Keratinocyte (primary cell): ENCODE measurements at regions not wholly inside any gene's neighbourhood (a gene's known extent, or its start where the extent isn't known, plus 50 kb on each side); places are given as distances from the start of the nearest gene placed in this dataset.

Experiments used
- DNase-seq: peaks from one replicate; pipeline ENCODE4 v3.0.0-alpha.2; 2011; ENCODE audit warnings: low read depth, missing footprints, low spot score
- FAIRE-seq: peaks from 2 replicates; lab custom pipeline; 2011; peaks lifted over from hg19 to GRCh38; lab: Jason Lieb, UNC
- H2AFZ ChIP-seq: 2 replicates; pipeline ENCODE4 v1.6.0; 2012; ENCODE audit warnings: low read length, control low read depth, inconsistent platforms; ENCODE audit not compliant: control insufficient read depth
- H3K27ac ChIP-seq: 2 replicates; pipeline ENCODE4 v1.5.1; 2011; ENCODE audit warnings: low read length; ENCODE audit not compliant: control insufficient read depth, insufficient read depth
- H3K27me3 ChIP-seq: 3 replicates; pipeline ENCODE4 v1.6.0; 2011; ENCODE audit warnings: low read length; ENCODE audit not compliant: control insufficient read depth, insufficient read depth; ENCODE audit errors: extremely low read depth
- H3K36me3 ChIP-seq, 2 experiments: 2 replicates in 1 of 2; 3 replicates in 1 of 2; pipeline ENCODE4 v1.5.1; 2011; ENCODE audit warnings: low read length in 2 of 2, mild to moderate bottlenecking in 1 of 2; ENCODE audit not compliant: control insufficient read depth in 2 of 2, insufficient read depth in 2 of 2; ENCODE audit errors: extremely low read depth in 1 of 2
- H3K4me1 ChIP-seq: 3 replicates; pipeline ENCODE4 v1.5.1; 2011; ENCODE audit warnings: low read length; ENCODE audit not compliant: control insufficient read depth, insufficient read depth; ENCODE audit errors: extremely low read depth
- H3K4me2 ChIP-seq: 3 replicates; pipeline ENCODE4 v1.6.0; 2011; ENCODE audit warnings: low read depth, low read length; ENCODE audit not compliant: control insufficient read depth, insufficient read depth; ENCODE audit errors: extremely low read depth
- H3K4me3 ChIP-seq, 3 experiments: fragments of 200-600 bp in 1 of 3; sonication (generic) in 1 of 3; 2 replicates in 2 of 3; 3 replicates in 1 of 3; pipeline ENCODE4 v1.5.1; 2011 to 2016; ENCODE audit warnings: low read length in 3 of 3, mild to moderate bottlenecking in 3 of 3, control low read depth in 2 of 3, inconsistent platforms in 1 of 3, low read depth in 1 of 3, mixed read lengths in 1 of 3, mixed run types in 1 of 3, moderate library complexity in 1 of 3; ENCODE audit not compliant: control insufficient read depth in 2 of 3, insufficient read depth in 2 of 3; ENCODE audit errors: extremely low read depth in 1 of 3
- H3K79me2 ChIP-seq: 2 replicates; pipeline ENCODE4 v1.6.0; 2012; ENCODE audit warnings: low read length; ENCODE audit not compliant: control insufficient read depth, insufficient read depth
- H3K9ac ChIP-seq: 3 replicates; pipeline ENCODE4 v1.6.0; 2011; ENCODE audit warnings: low read length; ENCODE audit not compliant: control insufficient read depth, insufficient read depth; ENCODE audit errors: extremely low read depth
- H3K9me1 ChIP-seq: 3 replicates; pipeline ENCODE4 v1.6.0; 2011; ENCODE audit warnings: low read length; ENCODE audit not compliant: control insufficient read depth, insufficient read depth; ENCODE audit errors: extremely low read depth
- H3K9me3 ChIP-seq: 2 replicates; pipeline ENCODE4 v1.5.1; 2012; ENCODE audit warnings: low read depth, low read length; ENCODE audit not compliant: control insufficient read depth
- H4K20me1 ChIP-seq: 3 replicates; pipeline ENCODE4 v1.6.0; 2011; ENCODE audit warnings: low read length; ENCODE audit not compliant: control insufficient read depth, insufficient read depth; ENCODE audit errors: extremely low read depth
- EZH2 ChIP-seq: IDR thresholded peaks from one replicate; pipeline ENCODE4 v1.6.1; 2012; ENCODE audit warnings: inconsistent platforms, mild to moderate bottlenecking, low read length, moderate library complexity
- dilution Hi-C: fragments of 300-500 bp; cut with MboI; formaldehyde crosslinking; loops from one replicate; pipeline ENCODE4 v1.7.0; 2020; ENCODE audit warnings: low sequenced_read_pairs; ENCODE audit not compliant: extremely low pct_ligation_motif_present
- TF ChIP-seq, protein P1 (sequence below), 3 experiments: IDR thresholded peaks in 1 of 3; conservative IDR thresholded peaks in 1 of 3; optimal IDR thresholded peaks in 1 of 3; 2 replicates in 2 of 3; 3 replicates in 1 of 3; pipeline versions ENCODE3 to v1.5.1; 2011; ENCODE audit warnings: low read length in 3 of 3, mild to moderate bottlenecking in 3 of 3, moderate library complexity in 2 of 3, control low read depth in 1 of 3, inconsistent platforms in 1 of 3; ENCODE audit not compliant: insufficient read depth in 2 of 3; ENCODE audit errors: extremely low read depth in 1 of 3

GRCh38 chr3:55286693-55287092, 200.4 kb downstream of the WNT5A start:
- Histone ChIP-seq H3K27me3 (no peaks in the 10 kb centered on the region), H3K4me3 (no peak overlapping the region), H3K9me1 (no peaks in the 10 kb centered on the region), H2AFZ (no peak overlapping the region), H4K20me1 (no peaks in the 10 kb centered on the region), H3K9ac (no peak overlapping the region), H3K9me3 (no peaks in the 10 kb centered on the region), H3K79me2 (no peaks in the 10 kb centered on the region), H3K36me3 (no peaks in the 10 kb centered on the region), H3K4me1 (no peaks in the 10 kb centered on the region), H3K27ac (no peak overlapping the region), H3K4me2 (no peak overlapping the region)
- dilution Hi-C loops = no loop called here
- no peak for TF ChIP-seq EZH2
- TF ChIP-seq, protein P1, sequence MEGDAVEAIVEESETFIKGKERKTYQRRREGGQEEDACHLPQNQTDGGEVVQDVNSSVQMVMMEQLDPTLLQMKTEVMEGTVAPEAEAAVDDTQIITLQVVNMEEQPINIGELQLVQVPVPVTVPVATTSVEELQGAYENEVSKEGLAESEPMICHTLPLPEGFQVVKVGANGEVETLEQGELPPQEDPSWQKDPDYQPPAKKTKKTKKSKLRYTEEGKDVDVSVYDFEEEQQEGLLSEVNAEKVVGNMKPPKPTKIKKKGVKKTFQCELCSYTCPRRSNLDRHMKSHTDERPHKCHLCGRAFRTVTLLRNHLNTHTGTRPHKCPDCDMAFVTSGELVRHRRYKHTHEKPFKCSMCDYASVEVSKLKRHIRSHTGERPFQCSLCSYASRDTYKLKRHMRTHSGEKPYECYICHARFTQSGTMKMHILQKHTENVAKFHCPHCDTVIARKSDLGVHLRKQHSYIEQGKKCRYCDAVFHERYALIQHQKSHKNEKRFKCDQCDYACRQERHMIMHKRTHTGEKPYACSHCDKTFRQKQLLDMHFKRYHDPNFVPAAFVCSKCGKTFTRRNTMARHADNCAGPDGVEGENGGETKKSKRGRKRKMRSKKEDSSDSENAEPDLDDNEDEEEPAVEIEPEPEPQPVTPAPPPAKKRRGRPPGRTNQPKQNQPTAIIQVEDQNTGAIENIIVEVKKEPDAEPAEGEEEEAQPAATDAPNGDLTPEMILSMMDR (optimal IDR thresholded peaks at IDR 0.05 in 1 of 3, IDR thresholded peaks at IDR 0.05 in 1 of 3, conservative IDR thresholded peaks at IDR 0.05 in 1 of 3; ENCODE audit: extremely low read depth in 1 of 3, insufficient read depth in 2 of 3, low read length in 3 of 3) = no peak
- DNase-seq = no peak
- FAIRE-seq = no peak

DNA sequence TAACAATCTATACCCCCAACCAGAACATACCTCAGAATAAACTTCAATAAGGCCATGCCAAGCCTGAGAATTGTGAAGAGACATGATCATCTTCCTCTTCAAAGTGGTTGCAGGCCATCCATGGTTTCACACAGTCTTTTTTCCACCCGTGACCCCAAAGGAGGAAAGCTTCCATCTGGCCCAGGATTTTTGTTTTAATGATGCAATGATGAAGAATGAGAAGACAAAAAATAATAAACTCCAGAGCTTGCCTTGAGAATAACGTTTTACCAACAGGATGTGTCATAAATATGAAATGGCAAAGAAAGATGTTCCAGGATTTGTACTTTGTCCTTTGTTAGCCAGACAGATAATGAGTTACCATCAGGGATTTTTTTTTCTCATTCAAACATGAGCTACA, 201.9 kb downstream of the WNT5A start:
- no peak for DNase-seq
- Histone ChIP-seq H3K9ac (no peak overlapping the region), H3K9me1 (no peaks in the 10 kb centered on the region), H2AFZ (no peak overlapping the region), H3K27me3 (no peaks in the 10 kb centered on the region), H3K4me2 (no peak overlapping the region), H3K9me3 (no peaks in the 10 kb centered on the region), H3K4me1 (no peaks in the 10 kb centered on the region), H3K79me2 (no peaks in the 10 kb centered on the region), H3K36me3 (no peaks in the 10 kb centered on the region), H3K27ac (no peak overlapping the region), H3K4me3 (no peak overlapping the region), H4K20me1 (no peaks in the 10 kb centered on the region)
- no peak for FAIRE-seq
- dilution Hi-C loops = no loop called here
- TF ChIP-seq, protein P1 (optimal IDR thresholded peaks at IDR 0.05 in 1 of 3, IDR thresholded peaks at IDR 0.05 in 1 of 3, conservative IDR thresholded peaks at IDR 0.05 in 1 of 3; ENCODE audit: extremely low read depth in 1 of 3, insufficient read depth in 2 of 3, low read length in 3 of 3) = no peak
